ENCODE measurements at regions not wholly inside any gene's neighbourhood (a gene's known extent, or its start where the extent isn't known, plus 50 kb on each side); places are given as distances from the start of the nearest gene placed in this dataset.

DNA sequence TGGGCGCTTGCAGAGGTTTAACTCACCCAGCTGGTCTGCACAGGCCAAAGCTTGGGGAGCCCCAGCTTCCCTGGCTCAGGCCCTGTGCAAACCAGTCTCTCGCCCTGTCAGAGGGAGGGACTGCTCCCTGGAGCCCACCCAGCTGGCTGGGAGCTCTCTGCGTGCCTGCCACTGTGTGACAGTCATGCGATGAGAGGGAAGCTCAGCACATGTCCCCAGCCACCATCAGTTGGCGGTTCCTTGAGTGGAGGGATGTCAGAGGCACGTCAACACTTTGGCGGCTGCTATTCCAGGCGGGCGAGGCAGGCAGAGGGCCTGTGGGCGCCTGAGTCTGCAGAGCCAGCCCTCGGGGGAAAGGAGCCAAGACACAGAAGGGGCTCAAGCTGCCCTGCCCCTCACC lies 324.6 kb downstream of the UACA start:
- Histone ChIP-seq H3K4me2 (ENCODE audit: low read length) (no peak overlapping the region), H3K9me2 (ENCODE audit: insufficient read depth) (no peaks in the 10 kb centered on the region), H3K4me1 (ENCODE audit: control insufficient read depth in 1 of 2, insufficient read depth in 2 of 2, low read length in 2 of 2) (no peaks in the 10 kb centered on the region), H3K9ac (ENCODE audit: low read length) (no peak overlapping the region), H3K79me2 (ENCODE audit: insufficient read depth, low read length) (no peaks in the 10 kb centered on the region), H3K9me3 (ENCODE audit: control insufficient read depth in 1 of 2, insufficient read depth in 1 of 2, low read depth in 1 of 2, low read length in 2 of 2) (no peaks in the 10 kb centered on the region), H3K36me3 (ENCODE audit: control insufficient read depth in 1 of 2, insufficient read depth in 2 of 2, low read length in 2 of 2) (no peaks in the 10 kb centered on the region), H2AFZ (ENCODE audit: low read depth, low read length, poor library complexity, severe bottlenecking) (no peak overlapping the region), H4K20me1 (ENCODE audit: insufficient read depth) (no peaks in the 10 kb centered on the region), H3K4me3 (replicated peaks in 1 of 2; ENCODE audit: low read depth in 1 of 2, low read length in 2 of 2) (no peak overlapping the region), H3K27me3 (ENCODE audit: insufficient read depth, low read length) (peaks cover 21% of the 10 kb centered on the region; the same call in 1 of the 2 replicates), H3K27ac (ENCODE audit: low read depth, low read length) (no peak overlapping the region)
- intact Hi-C loops (cut with micrococcal nuclease): no loop called here
- no TSS peak for BruUV-seq (replicated peaks)
- CTCF ChIA-PET: no interaction called here
- DNase-seq (ENCODE audit: low read depth, low spot score) (no peak), ATAC-seq (no peak)
- TF ChIP-seq ZNF274 (IDR thresholded peaks at IDR 0.05; ENCODE audit: low read depth, low read length): no peak
- no peak for TF ChIP-seq JUND (IDR thresholded peaks at IDR 0.05)
- TF ChIP-seq SRF (IDR thresholded peaks at IDR 0.05; ENCODE audit: low read depth): no peak
- TF ChIP-seq, protein P1, sequence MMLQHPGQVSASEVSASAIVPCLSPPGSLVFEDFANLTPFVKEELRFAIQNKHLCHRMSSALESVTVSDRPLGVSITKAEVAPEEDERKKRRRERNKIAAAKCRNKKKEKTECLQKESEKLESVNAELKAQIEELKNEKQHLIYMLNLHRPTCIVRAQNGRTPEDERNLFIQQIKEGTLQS (IDR thresholded peaks at IDR 0.05): no peak
- no peak for TF ChIP-seq RAD21 (IDR thresholded peaks at IDR 0.05; ENCODE audit: low read depth)
- TF ChIP-seq EZH2 (IDR thresholded peaks at IDR 0.05): no peak
- no peak for TF ChIP-seq EZH2phosphoT487 (IDR thresholded peaks at IDR 0.05; ENCODE audit: borderline replicate concordance)
- TF ChIP-seq, protein P2, sequence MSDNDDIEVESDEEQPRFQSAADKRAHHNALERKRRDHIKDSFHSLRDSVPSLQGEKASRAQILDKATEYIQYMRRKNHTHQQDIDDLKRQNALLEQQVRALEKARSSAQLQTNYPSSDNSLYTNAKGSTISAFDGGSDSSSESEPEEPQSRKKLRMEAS (IDR thresholded peaks at IDR 0.05): no peak
- TF ChIP-seq FOSL1 (IDR thresholded peaks at IDR 0.05; ENCODE audit: low read depth): no peak
- TF ChIP-seq EGR1 (IDR thresholded peaks at IDR 0.05; ENCODE audit: low read depth): no peak
- TF ChIP-seq CEBPB (IDR thresholded peaks at IDR 0.05; ENCODE audit: low read depth): no peak
- no peak for TF ChIP-seq TCF7L2 (IDR thresholded peaks at IDR 0.05; ENCODE audit: borderline replicate concordance, extremely low read depth, insufficient read depth, insufficient read length)
- no peak for TF ChIP-seq YY1 (IDR thresholded peaks at IDR 0.05; ENCODE audit: extremely low read depth, insufficient replicate concordance, low read depth, low read length)
- TF ChIP-seq ZFX (IDR thresholded peaks at IDR 0.05): no peak
- TF ChIP-seq POLR2AphosphoS5 (IDR thresholded peaks at IDR 0.05; ENCODE audit: low read depth, low read length): no peak
- RAD21 ChIA-PET (ENCODE audit: low non-redundant PET in 1 of 2, low total read pairs in 2 of 2, uncharacterized antibody in 2 of 2, unreplicated experiment in 2 of 2): no interaction called here
- POLR2A ChIA-PET: no interaction called here
